AG20443 (cell line): ENCODE measurements at regions not wholly inside any gene's neighbourhood (a gene's known extent, or its start where the extent isn't known, plus 50 kb on each side); places are given as distances from the start of the nearest gene placed in this dataset.

Experiments
- DNase-seq: peaks from one replicate; pipeline ENCODE4 v3.0.0; 2012; ENCODE audit warnings: low spot score, mixed read lengths

DNA sequence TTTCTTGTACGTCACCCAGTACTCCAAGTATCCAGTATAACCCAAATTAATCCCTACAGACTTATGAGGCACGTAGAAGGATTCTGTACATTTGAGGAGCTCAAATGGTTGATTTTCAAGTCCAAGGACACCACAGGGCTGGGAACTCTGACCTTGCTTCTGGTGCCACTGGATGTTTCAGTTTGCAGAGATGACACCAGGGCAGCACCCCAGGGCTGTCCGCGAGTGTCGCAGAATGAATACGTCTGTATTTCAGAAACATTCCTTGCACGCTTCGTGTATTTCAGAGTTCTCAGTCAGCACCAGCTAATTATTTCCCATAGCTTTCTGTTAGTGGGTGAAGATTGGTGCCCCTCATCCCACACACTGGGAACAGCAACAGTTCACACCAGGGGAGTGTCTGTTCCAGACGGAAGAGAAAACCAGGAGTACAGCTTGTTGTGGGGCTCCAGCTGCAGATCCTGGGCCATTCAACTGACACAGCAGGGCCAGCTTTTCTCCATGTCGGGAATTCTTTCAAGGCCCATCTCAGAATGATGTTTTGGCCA lies 159.2 kb downstream of the RHOU start:
- no peak for DNase-seq

DNA sequence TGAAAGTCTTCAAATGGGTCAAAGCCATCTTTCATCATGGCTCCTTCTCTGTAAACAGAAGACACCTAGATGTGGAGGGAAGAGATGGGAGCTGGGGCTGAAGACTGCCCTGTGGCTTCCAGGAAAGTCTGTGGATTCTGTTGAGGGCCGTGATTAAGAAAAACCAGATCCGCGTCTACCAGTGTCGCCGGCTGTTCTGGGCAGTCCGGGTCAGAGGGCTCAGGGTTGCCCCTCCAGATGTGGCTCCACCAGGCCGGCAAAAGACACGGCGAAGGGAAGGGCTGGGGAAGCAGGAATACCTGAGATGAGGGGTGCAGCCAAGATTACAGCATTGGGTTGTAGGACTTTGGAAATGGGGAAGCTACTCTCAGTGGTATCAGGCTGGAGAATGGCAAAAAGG lies 162.6 kb downstream of the RHOU start:
- no peak for DNase-seq

- DNase-seq: no peak
These were observed 163.3 kb downstream of the RHOU start for GRCh38 chr1:228898582-228898992.

DNA sequence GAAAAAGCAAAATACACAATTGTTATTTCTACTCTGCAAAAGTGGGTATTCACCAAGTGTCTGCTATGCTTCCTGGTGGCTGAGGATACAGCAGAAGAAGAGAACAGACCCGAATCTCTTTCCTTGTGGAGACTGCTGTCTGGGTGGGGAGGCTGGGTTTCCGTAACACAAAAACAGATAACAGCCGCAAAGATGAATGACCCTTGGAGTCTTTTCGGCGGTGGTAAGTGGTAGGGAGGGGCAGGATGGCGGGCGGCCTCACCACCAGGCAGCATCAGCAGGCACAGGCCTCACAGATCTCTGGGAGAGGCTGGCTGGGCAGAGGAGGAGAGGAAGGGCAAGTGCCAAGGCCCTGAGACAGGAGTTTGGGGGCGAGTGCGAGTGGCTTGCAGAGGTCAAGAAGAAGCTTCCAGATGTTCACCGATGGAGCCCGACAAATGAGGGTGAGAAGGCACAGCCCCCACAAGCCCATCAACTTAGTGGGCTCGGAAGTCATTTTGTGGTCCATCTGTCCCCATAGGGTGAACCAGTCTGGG lies 164.2 kb downstream of the RHOU start:
- DNase-seq: no peak

DNA sequence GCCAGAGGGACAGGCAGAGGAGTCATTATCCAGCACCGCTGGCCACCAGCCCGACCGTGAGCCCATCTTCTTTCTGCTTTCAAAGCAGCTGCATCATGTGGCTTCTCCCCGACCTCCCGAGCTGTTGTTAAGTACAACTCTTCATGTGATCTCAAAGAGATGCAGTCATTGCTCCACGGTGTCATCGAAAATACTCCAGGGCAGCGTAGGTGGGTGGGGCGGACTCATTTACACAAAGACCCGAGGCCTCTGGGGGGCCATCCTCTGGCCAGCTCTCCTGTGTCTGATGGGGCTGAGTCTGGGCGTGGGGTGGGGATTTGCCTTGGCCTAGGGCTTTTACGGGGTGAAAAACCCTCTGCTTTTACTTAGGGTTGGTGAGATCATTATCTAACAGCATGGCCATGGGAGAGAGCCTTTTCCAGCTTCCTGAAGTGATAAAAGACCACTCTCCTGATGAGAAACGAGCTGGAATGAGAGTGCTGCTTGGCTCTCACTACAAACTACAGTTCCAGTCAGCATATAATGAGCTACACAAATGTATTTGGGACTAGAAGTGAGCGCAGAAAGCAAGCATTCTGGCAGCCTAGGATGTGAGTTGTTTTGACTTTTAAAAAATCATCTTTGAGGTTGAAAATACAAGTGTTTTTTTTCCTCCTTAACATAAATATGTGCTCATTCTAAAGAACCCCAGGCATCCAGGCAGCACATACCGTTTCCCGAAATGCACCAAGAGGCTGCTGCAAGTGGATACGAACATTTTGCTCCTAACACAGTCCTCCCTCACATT lies 165.0 kb downstream of the RHOU start:
- no peak for DNase-seq

- DNase-seq: no peak
These were observed 165.7 kb downstream of the RHOU start for GRCh38 chr1:228900886-228901392.

DNA sequence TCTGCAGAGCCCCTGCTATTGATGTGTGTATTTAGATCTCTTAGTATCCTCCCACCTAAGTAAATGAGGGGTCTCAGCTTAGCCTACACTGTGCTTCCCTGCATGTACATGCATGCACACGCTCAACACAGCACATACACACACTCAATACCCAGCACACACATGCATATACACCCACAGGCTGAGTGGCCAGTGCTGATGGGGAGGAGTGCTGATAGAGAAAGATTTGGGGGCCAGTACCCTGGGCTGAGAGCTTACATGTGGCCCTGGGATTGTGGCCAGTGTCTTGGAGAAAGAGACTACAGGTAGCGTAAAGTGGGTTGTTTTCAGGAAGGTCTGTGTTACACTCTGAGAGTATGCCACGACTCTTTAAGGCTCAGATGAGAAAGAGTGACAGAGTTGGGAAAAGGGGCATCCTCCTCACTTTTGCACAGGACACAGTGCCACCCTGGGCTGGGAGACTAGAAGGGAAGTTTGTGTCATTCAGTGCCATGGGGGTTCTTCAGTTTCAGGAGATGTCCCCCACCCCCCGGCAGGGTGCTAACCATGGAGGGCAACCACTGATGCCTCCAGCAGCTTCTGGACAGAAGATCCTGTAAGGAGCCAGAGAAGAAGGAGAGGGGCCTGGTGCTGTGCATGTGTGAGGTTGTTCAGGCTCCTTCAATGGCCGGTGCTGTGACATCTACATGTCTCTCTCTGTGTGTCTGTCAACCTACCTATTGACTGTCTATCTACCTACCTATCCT lies 166.8 kb downstream of the RHOU start:
- DNase-seq: no peak

DNA sequence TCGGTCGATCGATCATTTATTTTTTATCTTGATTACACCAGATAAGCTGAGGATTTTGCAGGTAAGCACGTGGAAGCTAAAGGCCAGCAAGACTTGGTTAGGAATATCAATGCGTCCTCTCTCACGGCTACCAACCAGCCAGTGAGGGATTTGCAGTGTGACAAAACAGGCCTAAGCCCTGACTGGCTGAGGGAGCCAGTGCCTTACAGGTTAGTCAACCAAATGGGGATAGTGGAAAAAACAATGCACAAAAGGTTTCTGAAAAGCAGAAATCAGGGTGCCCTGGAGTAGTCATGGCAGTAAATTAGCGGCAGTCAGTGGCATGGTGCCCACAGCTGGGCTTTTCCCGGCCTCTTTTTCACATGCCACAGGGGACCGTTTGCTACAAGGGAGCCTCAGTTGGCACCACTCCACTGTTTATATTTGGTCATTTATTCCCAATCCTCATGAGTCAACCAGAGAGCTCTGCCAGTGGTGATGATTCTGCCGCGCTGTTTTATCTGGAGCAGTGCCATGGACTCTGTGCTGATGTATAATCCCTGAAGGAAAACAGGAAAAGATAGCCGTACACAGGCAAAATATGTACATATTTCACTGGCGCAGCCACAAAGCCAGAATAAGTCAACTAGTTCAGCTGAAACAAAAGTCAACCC lies 167.6 kb downstream of the RHOU start:
- peak; percentile 91 for DNase-seq

GRCh38 chr1:228903434-228904071 lies 168.3 kb downstream of the RHOU start:
- no peak for DNase-seq

GRCh38 chr1:228904222-228904621 lies 168.9 kb downstream of the RHOU start:
- no peak for DNase-seq

DNA sequence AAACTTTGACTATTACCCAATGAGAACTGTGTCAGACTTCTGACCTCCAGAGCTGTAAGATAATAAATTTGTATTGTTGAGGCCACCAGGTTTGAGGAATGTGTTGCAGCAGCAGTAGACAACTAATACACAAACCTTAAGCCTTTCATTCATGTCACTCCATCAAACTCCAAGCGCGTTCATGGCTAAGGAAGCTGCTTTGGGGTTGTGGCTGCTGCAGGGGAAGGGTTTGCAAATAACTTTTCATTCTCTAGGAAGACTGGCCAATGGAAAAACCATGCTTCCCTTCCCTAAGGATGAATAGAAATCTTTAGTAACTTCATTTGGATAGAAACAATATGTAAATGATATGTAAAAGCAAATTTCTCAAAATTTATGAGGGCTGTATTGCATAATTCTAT lies 170.4 kb downstream of the RHOU start:
- DNase-seq: no peak

GRCh38 chr1:228906223-228906860 lies 171.1 kb downstream of the RHOU start:
- DNase-seq: no peak

DNA sequence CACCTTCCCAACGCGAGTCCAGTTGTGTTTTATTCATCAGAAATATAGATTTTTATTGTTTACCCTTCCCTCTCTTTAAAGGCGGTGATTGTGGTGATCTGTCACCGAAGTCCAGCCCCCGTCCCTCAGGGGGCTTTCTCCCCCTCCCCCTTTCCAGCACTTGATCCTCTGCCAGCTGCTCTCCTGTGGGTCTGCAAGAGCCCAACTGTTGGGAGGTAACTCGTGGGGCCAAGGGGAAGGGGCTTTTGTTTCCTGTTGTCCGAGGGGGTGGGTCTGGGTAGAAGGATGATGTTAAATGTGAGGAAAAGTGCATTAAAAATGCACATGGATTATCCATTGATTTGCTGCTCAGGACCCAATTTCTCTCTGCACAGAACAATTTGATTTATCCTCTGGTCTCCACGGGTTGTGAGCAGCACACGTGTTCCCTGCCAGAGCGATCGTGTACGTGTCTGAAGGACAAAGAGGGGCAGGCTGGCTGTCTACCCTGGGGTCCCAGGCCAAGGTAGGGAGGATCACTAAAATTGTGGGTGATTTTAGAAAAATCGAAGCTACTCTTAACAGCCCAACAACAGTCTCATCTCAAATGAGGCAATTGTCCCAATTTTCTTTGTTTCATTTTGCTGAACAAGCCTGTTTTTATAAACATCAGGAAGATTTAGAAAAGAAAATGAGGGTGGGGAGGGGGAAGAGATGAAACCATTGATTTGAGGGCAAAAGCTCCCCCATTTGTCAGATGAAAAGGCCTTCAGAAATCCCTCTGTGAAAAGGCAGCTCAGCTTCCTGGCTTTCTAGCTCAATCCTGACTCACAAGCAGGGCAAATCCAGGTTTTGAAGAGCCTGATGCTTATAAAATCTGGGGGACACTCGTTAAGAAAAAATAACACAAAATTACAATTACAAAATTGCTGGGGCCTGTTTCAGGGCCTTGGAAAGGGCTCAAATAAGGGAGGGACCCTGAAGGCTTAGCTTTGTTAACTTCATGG lies 176.2 kb downstream of the RHOU start:
- DNase-seq: no peak

DNA sequence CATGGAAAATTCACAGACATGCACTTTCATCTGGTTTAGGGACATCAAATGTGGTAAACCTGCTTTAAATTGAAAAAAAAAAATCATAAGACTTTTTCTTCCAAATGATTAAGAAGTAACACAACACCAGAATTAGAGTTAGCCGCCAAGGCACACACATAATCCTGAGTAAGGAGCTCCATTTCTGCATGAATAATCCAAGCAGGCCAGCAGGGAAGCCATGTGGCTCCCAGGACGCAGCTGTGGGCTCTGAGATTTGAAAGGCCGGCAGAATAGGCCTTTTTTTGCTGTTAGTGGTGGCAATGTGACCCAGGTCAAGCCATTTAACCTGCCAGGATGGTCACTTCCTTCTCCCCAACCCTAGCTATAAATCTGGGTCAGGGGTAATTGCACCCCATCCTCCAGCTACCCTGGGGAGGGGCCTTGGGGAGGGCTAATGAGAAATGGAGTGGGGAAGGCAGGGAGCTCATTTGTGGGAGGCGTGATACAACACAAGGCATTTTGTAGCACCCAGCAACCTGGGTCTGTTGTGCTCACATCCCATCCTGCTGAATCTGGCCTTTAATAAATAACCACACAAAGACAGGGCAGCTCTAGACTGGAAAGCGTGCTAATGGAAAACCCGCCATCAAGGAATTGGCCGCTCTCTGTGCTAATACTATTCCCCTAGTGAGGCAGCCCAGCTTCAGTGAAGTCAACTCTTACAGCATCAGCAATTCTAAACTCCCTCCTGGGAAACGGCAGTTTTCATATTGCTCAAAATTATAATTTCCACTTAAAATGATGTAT lies 178.5 kb downstream of the RHOU start:
- no peak for DNase-seq

GRCh38 chr1:228914700-228915099 lies 179.4 kb downstream of the RHOU start:
- no peak for DNase-seq

DNA sequence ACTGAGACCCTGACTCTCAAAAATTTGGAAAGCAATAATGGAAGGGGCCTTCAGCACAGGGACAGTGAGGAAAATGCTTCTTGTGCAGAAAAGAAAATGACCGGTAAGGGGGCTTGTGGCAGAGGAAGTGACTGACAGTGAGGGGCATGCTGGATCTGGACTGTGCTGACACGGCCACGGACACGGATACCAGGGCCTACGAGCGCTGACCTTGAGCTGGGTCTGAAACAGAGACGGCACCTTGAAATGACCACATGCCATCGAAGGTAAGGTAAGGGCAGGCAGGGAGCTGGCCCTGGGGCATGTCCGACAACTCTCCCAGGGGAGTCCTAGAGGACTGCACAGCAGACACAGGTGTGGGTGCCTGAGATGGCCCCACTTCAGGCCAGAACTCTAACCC lies 182.1 kb downstream of the RHOU start:
- DNase-seq: no peak

- no peak for DNase-seq
These were observed 182.5 kb downstream of the RHOU start for GRCh38 chr1:228917755-228918154.

DNA sequence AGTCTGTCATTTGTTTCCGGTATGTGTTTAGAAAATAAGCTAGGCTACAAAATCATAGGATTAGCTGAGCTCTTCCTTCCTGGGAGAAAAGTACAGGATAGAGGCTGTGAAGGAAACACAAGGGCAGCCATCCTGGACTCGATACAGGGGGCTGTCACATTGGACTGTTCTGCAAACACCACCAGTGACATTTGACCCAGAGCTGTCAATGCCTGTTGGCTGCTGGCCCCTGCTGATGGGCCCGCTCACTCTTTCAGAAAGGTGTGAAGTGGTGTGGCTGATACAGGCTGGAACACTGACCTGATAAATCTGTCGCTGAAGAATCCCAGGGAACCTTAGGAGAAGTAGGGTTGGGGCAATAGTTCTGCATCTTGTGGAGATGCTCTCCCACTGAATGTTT lies 183.1 kb downstream of the RHOU start:
- no peak for DNase-seq

GRCh38 chr1:228919914-228920313 lies 184.6 kb downstream of the RHOU start:
- no peak for DNase-seq
